ENCODE measurements at regions not wholly inside any gene's neighbourhood (a gene's known extent, or its start where the extent isn't known, plus 50 kb on each side); places are given as distances from the start of the nearest gene placed in this dataset.

GRCh38 chr1:189786761-189787160, 690.9 kb downstream of the BRINP3 start:
- DNase-seq (no peak), FAIRE-seq (no peak)
- no peaks in the 10 kb centered on the region for H3K4me1 ChIP-seq (ENCODE audit: control insufficient read depth in 2 of 3, insufficient read depth in 2 of 3, low read depth in 1 of 3, low read length in 3 of 3)
- H3K36me3 ChIP-seq (ENCODE audit: control insufficient read depth in 2 of 3, insufficient read depth in 3 of 3, low read length in 3 of 3) = no peaks in the 10 kb centered on the region
- TF ChIP-seq CTCF (IDR thresholded peaks at IDR 0.05; ENCODE audit: borderline replicate concordance, extremely low read depth, insufficient read depth) = no peak
- intact Hi-C loops (cut with DNase I) = no loop called here
- no peak overlapping the region for H3K4me3 ChIP-seq (ENCODE audit: low read length in 3 of 3)
- H3K9me3 ChIP-seq (ENCODE audit: control insufficient read depth in 2 of 3, insufficient read depth in 1 of 3, low read length in 3 of 3) = no peaks in the 10 kb centered on the region
- H3K27me3 ChIP-seq (ENCODE audit: control insufficient read depth, insufficient read depth, low read length) = no peaks in the 10 kb centered on the region
- no peak overlapping the region for H3K9ac ChIP-seq (ENCODE audit: low read length in 3 of 3)
- H3K27ac ChIP-seq (ENCODE audit: low read depth in 2 of 2, low read length in 2 of 2) = no peak overlapping the region

GRCh38 chr1:189787201-189787600, 690.5 kb downstream of the BRINP3 start:
- no peak for TF ChIP-seq CTCF (IDR thresholded peaks at IDR 0.05; ENCODE audit: borderline replicate concordance, extremely low read depth, insufficient read depth)
- Histone ChIP-seq H3K27me3 (ENCODE audit: control insufficient read depth, insufficient read depth, low read length) (no peaks in the 10 kb centered on the region), H3K36me3 (ENCODE audit: control insufficient read depth in 2 of 3, insufficient read depth in 3 of 3, low read length in 3 of 3) (no peaks in the 10 kb centered on the region), H3K9me3 (ENCODE audit: control insufficient read depth in 2 of 3, insufficient read depth in 1 of 3, low read length in 3 of 3) (no peaks in the 10 kb centered on the region), H3K4me3 (ENCODE audit: low read length in 3 of 3) (no peak overlapping the region), H3K4me1 (ENCODE audit: control insufficient read depth in 2 of 3, insufficient read depth in 2 of 3, low read depth in 1 of 3, low read length in 3 of 3) (no peaks in the 10 kb centered on the region), H3K27ac (ENCODE audit: low read depth in 2 of 2, low read length in 2 of 2) (no peak overlapping the region), H3K9ac (ENCODE audit: low read length in 3 of 3) (no peak overlapping the region)
- DNase-seq (peak in 3 of 5 donors; percentile 30 to 52 (median 47)), FAIRE-seq (no peak)
- intact Hi-C loops (cut with DNase I) = no loop called here

DNA sequence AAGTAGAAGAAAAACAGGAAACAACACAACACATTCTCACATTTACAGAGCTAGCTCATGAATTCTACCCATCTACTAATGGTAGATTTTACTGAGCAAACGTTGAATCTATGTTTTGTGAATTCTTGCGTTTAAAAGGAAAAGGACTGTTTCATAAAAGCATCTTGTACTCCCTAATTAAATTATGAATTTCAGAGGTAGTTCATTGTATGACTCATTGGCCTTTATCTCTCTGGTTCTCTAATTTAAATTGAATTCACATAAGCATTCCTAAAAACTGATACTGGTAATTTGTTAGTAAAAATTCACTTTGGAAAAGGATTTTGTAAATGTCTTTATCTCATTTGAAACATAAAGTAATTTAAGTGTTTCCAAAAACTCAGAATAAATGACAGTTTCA, 687.3 kb downstream of the BRINP3 start:
- no peak for FAIRE-seq
- H3K36me3 ChIP-seq (ENCODE audit: control insufficient read depth in 2 of 3, insufficient read depth in 3 of 3, low read length in 3 of 3) = no peaks in the 10 kb centered on the region
- intact Hi-C loops (cut with DNase I) = no loop called here

More for the DNA sequence above, 687.3 kb downstream of the BRINP3 start:
- TF ChIP-seq CTCF (IDR thresholded peaks at IDR 0.05; ENCODE audit: borderline replicate concordance, extremely low read depth, insufficient read depth) = no peak
- Histone ChIP-seq H3K4me3 (ENCODE audit: low read length in 3 of 3) (no peak overlapping the region), H3K27ac (ENCODE audit: low read depth in 2 of 2, low read length in 2 of 2) (no peak overlapping the region), H3K27me3 (ENCODE audit: control insufficient read depth, insufficient read depth, low read length) (no peaks in the 10 kb centered on the region), H3K9ac (ENCODE audit: low read length in 3 of 3) (no peak overlapping the region), H3K4me1 (ENCODE audit: control insufficient read depth in 2 of 3, insufficient read depth in 2 of 3, low read depth in 1 of 3, low read length in 3 of 3) (no peaks in the 10 kb centered on the region), H3K9me3 (ENCODE audit: control insufficient read depth in 2 of 3, insufficient read depth in 1 of 3, low read length in 3 of 3) (no peaks in the 10 kb centered on the region)
- no peak for DNase-seq
